Mesenteric fat pad (tissue), 1 donor: ENCODE measurements at regions not wholly inside any gene's neighbourhood (a gene's known extent, or its start where the extent isn't known, plus 50 kb on each side); places are given as distances from the start of the nearest gene placed in this dataset.

ENCODE experiments used
- DNase-seq: peaks from one replicate; pipeline ENCODE4 v3.0.0-alpha.2; 2020; ENCODE audit warnings: low spot score
- donor health status: DM: yes; HTN: yes; CAD: no.

DNA sequence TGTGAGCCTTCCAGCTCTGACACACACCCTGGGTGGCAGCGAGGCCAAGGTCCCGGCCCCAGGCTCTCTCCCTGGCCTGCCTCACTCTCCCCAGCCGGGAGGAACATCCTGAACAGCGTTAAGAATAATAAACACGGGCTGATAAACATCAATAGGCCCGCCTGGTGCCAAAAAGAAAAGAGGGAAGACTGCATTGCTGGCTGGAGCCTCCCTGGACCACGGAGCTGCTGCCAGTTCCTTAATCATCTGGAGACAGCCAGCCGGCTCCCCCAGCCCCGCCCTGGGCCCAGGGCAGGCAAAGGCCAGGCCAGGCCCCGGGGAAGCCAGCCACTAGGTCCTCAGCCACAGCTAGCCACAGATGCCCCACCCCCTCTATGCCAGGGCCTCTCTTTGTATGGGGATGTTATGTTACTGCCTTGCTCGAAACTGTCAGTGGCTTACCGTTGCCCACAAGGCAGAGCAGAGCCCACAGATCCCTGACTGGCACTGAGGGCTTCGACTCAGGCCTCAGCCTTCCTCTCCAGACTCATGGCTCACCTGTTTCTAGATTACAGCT lies 293.7 kb downstream of the DYSF start:
- no peak for DNase-seq

DNA sequence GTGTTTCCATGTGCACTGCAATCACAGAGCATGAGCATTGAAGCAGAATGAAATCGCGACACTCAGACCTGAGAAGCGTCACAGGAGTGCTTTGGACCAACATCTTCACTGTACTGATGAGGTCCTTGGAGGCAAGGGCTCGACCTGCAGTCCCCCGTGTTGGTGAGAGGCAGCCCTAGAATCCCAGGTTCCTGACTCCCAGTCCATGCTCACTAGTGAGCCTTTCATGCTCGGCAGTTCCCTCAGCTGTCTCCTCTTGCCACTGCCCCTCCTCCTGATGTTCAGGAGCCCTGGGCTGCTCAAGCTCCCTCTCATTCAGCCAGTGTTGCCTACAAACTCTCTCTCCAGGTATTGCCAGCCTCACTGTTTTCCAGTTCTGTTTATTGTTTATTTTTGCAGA lies 291.4 kb downstream of the DYSF start:
- no peak for DNase-seq

DNA sequence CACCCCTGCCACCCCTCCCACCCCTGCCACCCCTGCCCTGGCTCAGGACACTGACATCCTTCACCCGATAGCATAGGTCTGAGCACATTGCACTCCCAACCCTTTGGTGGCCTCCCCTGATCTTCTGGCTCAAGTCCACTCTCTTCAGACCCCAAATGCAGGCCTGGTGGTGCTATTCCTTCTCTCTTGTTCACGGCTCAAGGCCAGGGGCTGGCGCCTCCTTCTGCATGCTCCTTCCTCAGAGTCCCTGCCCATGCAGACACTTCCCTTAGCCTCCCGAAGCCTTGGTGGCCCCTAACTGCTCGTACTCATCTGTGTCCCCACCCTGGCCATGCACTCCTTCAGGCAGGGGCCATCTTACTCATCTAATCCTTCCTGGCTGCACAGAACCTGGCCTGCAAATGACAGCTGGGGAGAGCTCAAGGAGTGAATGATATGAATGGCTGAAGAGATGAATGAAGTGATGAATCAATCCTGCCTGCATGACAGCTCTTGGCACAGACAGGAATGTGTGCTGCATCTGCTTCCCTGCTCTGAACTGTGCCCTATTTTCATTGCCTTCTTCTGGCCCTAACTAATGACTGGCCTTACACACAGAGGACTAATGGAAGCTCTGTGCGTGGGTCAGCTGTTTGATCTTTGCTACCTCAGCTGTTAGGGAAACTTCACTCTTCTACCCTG lies 290.8 kb downstream of the DYSF start:
- no peak for DNase-seq

DNA sequence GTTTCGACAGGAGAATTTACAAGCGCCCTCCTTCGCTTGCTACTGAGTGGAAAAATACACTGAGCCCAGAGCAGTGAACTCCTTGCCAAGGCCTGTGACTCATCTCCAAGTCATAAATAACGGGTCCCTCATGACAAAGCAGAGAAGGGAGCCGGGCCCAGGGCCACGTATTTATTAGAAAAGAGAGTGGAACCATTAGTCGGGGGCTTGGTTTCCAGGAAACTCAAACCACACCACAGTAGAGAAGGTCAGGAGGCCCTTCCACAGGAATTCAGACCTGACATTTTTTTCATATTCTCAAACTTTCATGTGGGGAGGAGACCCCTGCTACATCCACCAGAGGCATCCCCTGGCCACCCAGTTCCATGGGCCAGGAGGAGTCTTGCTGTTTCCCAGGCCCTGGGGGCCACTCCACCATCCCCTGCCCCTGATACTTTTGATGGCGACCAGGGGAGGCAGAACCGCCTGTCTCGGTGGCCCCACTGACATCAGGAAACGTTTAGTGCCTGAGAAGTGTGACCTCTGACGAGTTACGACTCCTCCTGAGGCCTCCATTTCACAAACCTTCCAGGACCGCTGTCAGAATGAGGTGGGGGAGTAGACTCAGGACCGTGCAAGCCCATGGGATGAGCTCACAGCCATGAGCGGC lies 289.7 kb downstream of the DYSF start:
- no peak for DNase-seq

GRCh38 chr2:71736986-71737385 lies 283.6 kb downstream of the DYSF start:
- DNase-seq = no peak

- no peak for DNase-seq
Observed at GRCh38 chr2:71736091-71736861, 282.9 kb downstream of the DYSF start.
